Upper lobe of right lung (tissue), 1 donor: ENCODE measurements at regions not wholly inside any gene's neighbourhood (a gene's known extent, or its start where the extent isn't known, plus 50 kb on each side); places are given as distances from the start of the nearest gene placed in this dataset.

ENCODE experiments used
- ATAC-seq: fragments of 200-7000 bp; cut with Tn5 transposase; one replicate; pipeline ENCODE4 v1.9.1; 2020; ENCODE audit warnings: mild to moderate bottlenecking, moderate library complexity
- DNase-seq: peaks from one replicate; pipeline ENCODE4 v3.0.0-alpha.2; 2020
- H3K27ac ChIP-seq: fragments of 200-600 bp; one replicate; pipeline ENCODE4 v1.8.0; 2022
- H3K27me3 ChIP-seq: fragments of 200-600 bp; one replicate; pipeline ENCODE4 v1.8.0; 2022; ENCODE audit warnings: mild to moderate bottlenecking
- H3K36me3 ChIP-seq: fragments of 200-600 bp; one replicate; pipeline ENCODE4 v1.8.0; 2022
- H3K4me1 ChIP-seq: fragments of 200-600 bp; one replicate; pipeline ENCODE4 v1.8.0; 2022
- H3K4me3 ChIP-seq: fragments of 200-600 bp; one replicate; pipeline ENCODE4 v1.8.0; 2022; ENCODE audit warnings: mild to moderate bottlenecking
- H3K9me3 ChIP-seq: fragments of 200-600 bp; one replicate; pipeline ENCODE4 v1.8.0; 2022
- intact Hi-C: fragments of 100-400 bp; cut with DNase I; formaldehyde crosslinking; loops from one replicate; pipeline ENCODE4 v1.11.0; 2022
- TF ChIP-seq, protein P1 (sequence below): fragments of 200-600 bp; IDR thresholded peaks from one replicate; pipeline ENCODE4 v1.8.0; 2022; ENCODE audit warnings: antibody characterized with exemption
- donor health status: DM: no; HTN: yes; CAD: no; lungs with severe emphysema.

DNA sequence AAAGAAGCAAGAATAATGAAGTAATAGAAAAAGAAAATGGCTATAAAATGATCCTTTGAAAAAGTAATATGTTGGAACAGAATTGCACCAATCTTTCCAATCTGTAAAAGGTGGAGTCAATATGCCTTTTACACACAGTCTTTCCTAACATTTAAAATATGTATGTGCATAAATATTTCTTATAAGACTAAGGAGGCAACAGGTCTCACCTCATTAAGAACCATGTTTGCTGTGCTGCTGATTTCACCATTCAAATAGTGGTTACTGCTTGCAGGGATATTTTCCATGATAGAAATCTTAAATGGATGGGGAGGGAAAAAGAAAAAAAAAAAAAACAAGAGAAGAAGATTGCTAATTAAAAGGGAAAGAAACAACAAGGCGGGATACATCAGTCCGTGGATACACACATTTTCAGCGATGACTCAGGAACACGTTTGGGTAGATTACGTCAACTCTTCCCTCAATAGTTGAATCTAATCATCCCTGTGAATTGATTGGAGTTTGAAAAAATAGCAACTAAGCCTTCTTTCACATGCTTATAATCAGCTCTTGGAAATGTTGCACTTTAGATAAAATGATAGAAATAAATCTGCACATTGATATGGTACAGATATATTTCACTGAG is 2133.9 kb upstream of the CELF4 start:
- H3K27me3 ChIP-seq, result no peaks in the 10 kb centered on the region
- no peaks in the 10 kb centered on the region for H3K36me3 ChIP-seq
- no peak for DNase-seq
- no peak for ATAC-seq
- TF ChIP-seq, protein P1, sequence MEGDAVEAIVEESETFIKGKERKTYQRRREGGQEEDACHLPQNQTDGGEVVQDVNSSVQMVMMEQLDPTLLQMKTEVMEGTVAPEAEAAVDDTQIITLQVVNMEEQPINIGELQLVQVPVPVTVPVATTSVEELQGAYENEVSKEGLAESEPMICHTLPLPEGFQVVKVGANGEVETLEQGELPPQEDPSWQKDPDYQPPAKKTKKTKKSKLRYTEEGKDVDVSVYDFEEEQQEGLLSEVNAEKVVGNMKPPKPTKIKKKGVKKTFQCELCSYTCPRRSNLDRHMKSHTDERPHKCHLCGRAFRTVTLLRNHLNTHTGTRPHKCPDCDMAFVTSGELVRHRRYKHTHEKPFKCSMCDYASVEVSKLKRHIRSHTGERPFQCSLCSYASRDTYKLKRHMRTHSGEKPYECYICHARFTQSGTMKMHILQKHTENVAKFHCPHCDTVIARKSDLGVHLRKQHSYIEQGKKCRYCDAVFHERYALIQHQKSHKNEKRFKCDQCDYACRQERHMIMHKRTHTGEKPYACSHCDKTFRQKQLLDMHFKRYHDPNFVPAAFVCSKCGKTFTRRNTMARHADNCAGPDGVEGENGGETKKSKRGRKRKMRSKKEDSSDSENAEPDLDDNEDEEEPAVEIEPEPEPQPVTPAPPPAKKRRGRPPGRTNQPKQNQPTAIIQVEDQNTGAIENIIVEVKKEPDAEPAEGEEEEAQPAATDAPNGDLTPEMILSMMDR, result no peak
- H3K4me1 ChIP-seq, result no peaks in the 10 kb centered on the region
- no peaks in the 10 kb centered on the region for H3K9me3 ChIP-seq
- no peak overlapping the region for H3K4me3 ChIP-seq
- H3K27ac ChIP-seq, result no peak overlapping the region
- intact Hi-C loops, result no loop called here

DNA sequence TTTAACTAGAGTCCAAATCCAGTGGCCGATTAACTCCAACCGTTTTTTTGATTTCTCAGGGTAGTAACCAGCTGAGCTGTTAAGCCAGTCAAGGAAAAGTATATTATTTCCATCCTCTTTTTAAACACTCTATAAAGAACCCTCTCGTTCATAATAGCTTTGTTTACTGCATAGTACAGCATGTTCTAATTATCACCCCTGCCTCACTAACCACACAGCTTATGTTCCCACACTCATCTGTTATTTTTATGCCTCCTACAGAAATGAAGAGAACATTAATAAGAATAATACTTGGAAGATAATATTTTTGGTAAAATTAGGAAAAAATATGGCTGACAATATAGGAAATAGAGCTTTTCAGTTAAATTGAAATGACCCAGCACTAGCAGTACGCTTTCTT is 2132.8 kb upstream of the CELF4 start:
- H3K4me1 ChIP-seq, result no peaks in the 10 kb centered on the region
- intact Hi-C loops, result no loop called here
- TF ChIP-seq, protein P1, result no peak
- H3K27ac ChIP-seq, result no peak overlapping the region
- DNase-seq, result no peak
- no peak for ATAC-seq
- H3K27me3 ChIP-seq, result no peaks in the 10 kb centered on the region
- no peak overlapping the region for H3K4me3 ChIP-seq
- no peaks in the 10 kb centered on the region for H3K36me3 ChIP-seq
- H3K9me3 ChIP-seq, result no peaks in the 10 kb centered on the region

DNA sequence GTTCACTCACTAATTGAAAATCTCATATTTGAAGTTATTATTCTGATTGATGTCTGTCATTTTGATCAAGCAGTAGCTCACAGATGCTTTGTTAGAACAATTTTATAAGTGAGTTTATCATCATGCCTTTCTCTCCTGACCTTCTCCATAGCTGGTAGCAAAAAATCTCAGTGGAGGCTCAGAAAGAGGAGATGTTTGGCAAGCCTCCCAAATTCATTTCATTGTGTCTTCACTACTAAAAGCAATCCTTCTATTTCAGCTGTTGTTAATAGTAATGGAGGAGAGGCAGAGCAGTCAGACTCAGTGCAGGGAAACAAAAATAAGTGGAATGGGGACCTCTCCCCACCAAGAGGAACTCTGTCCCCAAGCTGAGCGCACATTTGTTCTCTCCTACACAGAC is 2127.8 kb upstream of the CELF4 start:
- no peaks in the 10 kb centered on the region for H3K9me3 ChIP-seq
- DNase-seq (no peak), ATAC-seq (no peak)
- H3K36me3 ChIP-seq, result no peaks in the 10 kb centered on the region
- H3K27me3 ChIP-seq, result no peaks in the 10 kb centered on the region
- TF ChIP-seq, protein P1, result no peak
- no peak overlapping the region for H3K27ac ChIP-seq
- H3K4me1 ChIP-seq, result no peaks in the 10 kb centered on the region
- intact Hi-C loops, result no loop called here
- H3K4me3 ChIP-seq, result no peak overlapping the region

DNA sequence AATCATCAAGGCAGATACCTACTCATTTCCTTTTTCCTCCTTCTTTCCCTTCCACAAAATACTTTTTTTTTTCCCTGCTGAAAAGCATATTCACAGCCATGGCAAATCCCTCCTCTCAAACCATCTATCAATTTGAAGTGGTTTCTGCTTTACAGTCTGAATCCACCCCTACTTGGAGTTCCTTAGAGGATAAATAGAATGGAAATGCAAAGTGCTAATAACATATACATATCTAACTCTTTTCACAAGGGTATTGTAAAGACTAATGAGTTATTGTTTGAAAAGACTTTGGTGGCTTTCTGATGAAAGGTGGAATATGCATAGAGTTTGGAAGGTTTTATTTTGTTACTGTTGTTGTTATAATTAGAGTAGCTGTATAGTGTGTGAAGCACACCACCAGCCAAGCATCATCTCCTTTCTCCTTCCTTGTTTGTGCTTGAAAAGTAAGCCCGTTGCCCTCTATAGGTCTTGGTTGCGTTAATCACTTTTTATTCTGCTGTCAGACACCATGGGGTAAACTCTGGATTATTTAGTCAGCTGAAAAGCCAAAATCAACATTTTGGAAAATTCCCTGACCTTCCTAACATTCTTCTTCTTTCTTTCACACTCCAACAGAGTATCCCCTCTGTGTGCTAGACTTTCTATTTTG is 2126.9 kb upstream of the CELF4 start:
- no peak for ATAC-seq
- intact Hi-C loops, result no loop called here
- Histone ChIP-seq H3K27me3 (no peaks in the 10 kb centered on the region), H3K4me3 (no peak overlapping the region), H3K36me3 (no peaks in the 10 kb centered on the region), H3K27ac (no peak overlapping the region), H3K9me3 (no peaks in the 10 kb centered on the region), H3K4me1 (no peaks in the 10 kb centered on the region)
- TF ChIP-seq, protein P1, result no peak
- DNase-seq, result no peak

DNA sequence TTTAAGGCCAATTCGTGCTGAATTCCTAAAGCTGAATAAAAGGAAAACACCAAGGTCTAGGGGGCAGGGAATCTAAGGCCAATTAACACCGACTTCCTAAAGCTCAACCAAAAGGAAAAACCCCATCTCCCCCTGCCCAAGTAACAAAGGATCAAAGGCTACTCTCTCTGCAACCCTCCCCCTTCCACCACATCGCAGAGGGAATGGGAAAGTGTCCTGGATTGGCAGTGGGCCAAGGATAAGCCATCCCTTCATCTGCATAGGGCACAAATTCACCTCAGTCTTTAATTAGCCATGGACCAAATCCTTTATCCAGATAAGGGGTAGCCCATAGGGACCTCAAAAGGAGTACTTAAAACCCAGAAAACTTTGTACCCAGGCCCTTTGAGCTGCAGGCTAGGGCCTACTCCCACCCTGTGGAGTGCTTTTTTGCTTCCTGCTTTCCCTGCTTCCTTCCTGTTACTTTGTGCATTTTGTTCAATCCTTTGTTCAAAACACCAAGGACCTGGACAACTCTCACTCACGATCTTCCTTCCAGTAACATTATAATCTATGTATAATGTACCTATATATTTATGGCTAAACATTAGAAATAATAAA is 2119.8 kb upstream of the CELF4 start:
- Histone ChIP-seq H3K27me3 (no peaks in the 10 kb centered on the region), H3K9me3 (no peaks in the 10 kb centered on the region), H3K27ac (no peak overlapping the region), H3K36me3 (no peaks in the 10 kb centered on the region), H3K4me1 (no peaks in the 10 kb centered on the region), H3K4me3 (no peak overlapping the region)
- ATAC-seq (no peak), DNase-seq (no peak)
- TF ChIP-seq, protein P1, result no peak
- intact Hi-C loops, result loop anchor here (10.0 kb wide), 1 partner anchor 859 kb away; no protein-coding TSS in a partner anchor
